WTC11 (cell line): ENCODE measurements at regions not wholly inside any gene's neighbourhood (a gene's known extent, or its start where the extent isn't known, plus 50 kb on each side); places are given as distances from the start of the nearest gene placed in this dataset.

ENCODE experiments used
- ATAC-seq: fragments of 200-7000 bp; cut with Tn5 transposase; 2 replicates; pipeline ENCODE4 v1.10.0; 2021; ENCODE audit warnings: mild to moderate bottlenecking, moderate library complexity
- CTCF ChIA-PET: fragments of 300-600 bp; sonication (Branson Sonifier 250); formaldehyde crosslinking; loops from one replicate; lab custom pipeline; 2021; ENCODE audit warnings: antibody characterized with exemption; lab: Charles Lee
- POLR2A ChIA-PET: fragments of 350-600 bp; sonication (Branson Sonifier 250); formaldehyde crosslinking; loops from one replicate; lab custom pipeline; 2021; ENCODE audit warnings: antibody characterized with exemption; lab: Charles Lee
- DNase-seq: peaks from one replicate; pipeline ENCODE4 v3.0.0; 2021; ENCODE audit warnings: low spot score
- H3K27ac Mint-ChIP-seq: 2 replicates; pipeline ENCODE4 v1.8.0; 2021; ENCODE audit warnings: mixed read lengths
- H3K27me3 Mint-ChIP-seq: 2 replicates; pipeline ENCODE4 v1.8.0; 2021; ENCODE audit warnings: low read depth, mild to moderate bottlenecking, moderate library complexity, mixed read lengths
- H3K36me3 Mint-ChIP-seq: 2 replicates; pipeline ENCODE4 v1.8.0; 2021; ENCODE audit warnings: mixed read lengths
- H3K4me1 Mint-ChIP-seq: 2 replicates; pipeline ENCODE4 v1.8.0; 2022; ENCODE audit warnings: mixed read lengths
- H3K4me3 Mint-ChIP-seq: 2 replicates; pipeline ENCODE4 v1.8.0; 2021; ENCODE audit warnings: mild to moderate bottlenecking, moderate library complexity, mixed read lengths
- H3K9me3 Mint-ChIP-seq: 2 replicates; pipeline ENCODE4 v1.8.0; 2021; ENCODE audit warnings: mixed read lengths
- AR ChIP-seq: fragments of 250-450 bp; sonication (Bioruptor Pico); IDR thresholded peaks from 2 replicates; pipeline ENCODE4 v1.9.0; 2021; ENCODE audit warnings: mild to moderate bottlenecking
- CDX4 ChIP-seq: fragments of 250-450 bp; sonication (Bioruptor Pico); IDR thresholded peaks from 2 replicates; pipeline ENCODE4 v1.9.0; 2021; ENCODE audit warnings: moderate library complexity, mild to moderate bottlenecking, inconsistent platforms, borderline replicate concordance
- E2F4 ChIP-seq: sonication (generic); formaldehyde crosslinking; IDR thresholded peaks from 2 replicates; pipeline ENCODE4 v1.8.1; 2022; ENCODE audit warnings: low read depth, mild to moderate bottlenecking, moderate library complexity, missing genetic modification reagents, borderline replicate concordance
- ERG ChIP-seq: fragments of 250-450 bp; sonication (Bioruptor Pico); IDR thresholded peaks from 2 replicates; pipeline ENCODE4 v1.8.0; 2021; ENCODE audit warnings: mild to moderate bottlenecking
- ETV6 ChIP-seq: sonication (generic); formaldehyde crosslinking; IDR thresholded peaks from 2 replicates; pipeline ENCODE4 v1.8.1; 2022; ENCODE audit warnings: mild to moderate bottlenecking, missing genetic modification reagents
- FOXP4 ChIP-seq: sonication (generic); formaldehyde crosslinking; IDR thresholded peaks from 2 replicates; pipeline ENCODE4 v1.8.0; 2022; ENCODE audit warnings: mild to moderate bottlenecking, missing genetic modification reagents
- GTF2I ChIP-seq: fragments of 250-450 bp; sonication (Bioruptor Pico); conservative IDR thresholded peaks from 2 replicates; pipeline ENCODE4 v1.4.0; 2021; ENCODE audit warnings: mild to moderate bottlenecking
- HMGA2 ChIP-seq: fragments of 250-450 bp; sonication (Bioruptor Pico); IDR thresholded peaks from 2 replicates; pipeline ENCODE4 v1.4.0; 2021; ENCODE audit warnings: mild to moderate bottlenecking, moderate library complexity
- KAT7 ChIP-seq: sonication (generic); formaldehyde crosslinking; IDR thresholded peaks from 2 replicates; pipeline ENCODE4 v1.8.1; 2023; ENCODE audit warnings: missing genetic modification reagents, mild to moderate bottlenecking, borderline replicate concordance
- MLX ChIP-seq: sonication (generic); formaldehyde crosslinking; IDR thresholded peaks from 2 replicates; pipeline ENCODE4 v1.8.1; 2023; ENCODE audit warnings: mild to moderate bottlenecking, missing genetic modification reagents, moderate library complexity
- PREB ChIP-seq: sonication (generic); formaldehyde crosslinking; IDR thresholded peaks from 2 replicates; pipeline ENCODE4 v1.8.1; 2022; ENCODE audit warnings: mild to moderate bottlenecking, missing genetic modification reagents, moderate library complexity, borderline replicate concordance
- PRRX2 ChIP-seq: fragments of 250-450 bp; sonication (Bioruptor Pico); IDR thresholded peaks from 2 replicates; pipeline ENCODE4 v1.8.0; 2021; ENCODE audit warnings: mild to moderate bottlenecking
- SMAD4 ChIP-seq: sonication (generic); formaldehyde crosslinking; IDR thresholded peaks from 2 replicates; pipeline ENCODE4 v1.8.0; 2022; ENCODE audit warnings: mild to moderate bottlenecking, missing genetic modification reagents
- TP53 ChIP-seq: sonication (generic); formaldehyde crosslinking; IDR thresholded peaks from 2 replicates; pipeline ENCODE4 v1.8.1; 2023; ENCODE audit warnings: mild to moderate bottlenecking, missing genetic modification reagents
- USF2 ChIP-seq: sonication (generic); formaldehyde crosslinking; IDR thresholded peaks from 2 replicates; pipeline ENCODE4 v1.8.1; 2023; ENCODE audit warnings: mild to moderate bottlenecking, missing genetic modification reagents, moderate library complexity
- ZBTB43 ChIP-seq: sonication (generic); formaldehyde crosslinking; IDR thresholded peaks from 2 replicates; pipeline ENCODE4 v1.8.1; 2023; ENCODE audit warnings: mild to moderate bottlenecking, missing genetic modification reagents
- ZNF232 ChIP-seq: sonication (generic); formaldehyde crosslinking; IDR thresholded peaks from 2 replicates; pipeline ENCODE4 v1.8.0; 2022; ENCODE audit warnings: mild to moderate bottlenecking, missing genetic modification reagents
- ZNF416 ChIP-seq: fragments of 250-450 bp; sonication (Bioruptor Pico); IDR thresholded peaks from 2 replicates; pipeline ENCODE4 v1.9.0; 2021; ENCODE audit warnings: mild to moderate bottlenecking, inconsistent platforms
- ZNF512 ChIP-seq: sonication (generic); formaldehyde crosslinking; IDR thresholded peaks from 2 replicates; pipeline ENCODE4 v1.8.1; 2022; ENCODE audit warnings: missing genetic modification reagents, borderline replicate concordance
- ZNF671 ChIP-seq: fragments of 250-450 bp; sonication (Bioruptor Pico); IDR thresholded peaks from 2 replicates; pipeline ENCODE4 v1.8.0; 2021; ENCODE audit warnings: mild to moderate bottlenecking

GRCh38 chr4:37767019-37767418 is 59.5 kb upstream of the PGM2 start:
- Mint-ChIP-seq H3K27ac (no peak overlapping the region), H3K9me3 (no peaks in the 10 kb centered on the region), H3K4me1 (peaks cover 2% of the 10 kb centered on the region; the same call in 1 of the 2 replicates), H3K27me3 (no peaks in the 10 kb centered on the region; the same call in 1 of the 2 replicates), H3K4me3 (no peak overlapping the region), H3K36me3 (no peaks in the 10 kb centered on the region)
- TF ChIP-seq GTF2I (CRISPR knock-in tag): no peak
- TF ChIP-seq MLX (CRISPR knock-in tag): no peak
- TF ChIP-seq PRRX2 (CRISPR knock-in tag): no peak
- TF ChIP-seq ERG (CRISPR knock-in tag): no peak
- TF ChIP-seq ZBTB43 (CRISPR knock-in tag): no peak
- TF ChIP-seq SMAD4 (CRISPR knock-in tag): no peak
- no peak for TF ChIP-seq E2F4
- TF ChIP-seq ETV6: no peak
- no peak for TF ChIP-seq ZNF416 (CRISPR knock-in tag)
- no peak for TF ChIP-seq FOXP4 (CRISPR knock-in tag)
- no peak for TF ChIP-seq CDX4 (CRISPR knock-in tag)
- no peak for TF ChIP-seq PREB (CRISPR knock-in tag)
- no peak for TF ChIP-seq USF2 (CRISPR knock-in tag)
- TF ChIP-seq ZNF232 (CRISPR knock-in tag): no peak
- no peak for TF ChIP-seq HMGA2
- no peak for TF ChIP-seq KAT7 (CRISPR knock-in tag)
- TF ChIP-seq AR (CRISPR knock-in tag): no peak
- no peak for TF ChIP-seq ZNF671 (CRISPR knock-in tag)
- TF ChIP-seq ZNF512 (CRISPR knock-in tag): no peak
- TF ChIP-seq TP53 (CRISPR knock-in tag): no peak
- no peak for DNase-seq
- CTCF ChIA-PET: interaction anchor here (1.3 kb wide), 1 partner anchor 35 kb away, joined by 3 read pairs; no protein-coding TSS in a partner anchor
- POLR2A ChIA-PET: no interaction called here
- ATAC-seq: no peak
